ENCODE measurements at regions not wholly inside any gene's neighbourhood (a gene's known extent, or its start where the extent isn't known, plus 50 kb on each side); places are given as distances from the start of the nearest gene placed in this dataset.

- H3K36me3 ChIP-seq, result no peaks in the 10 kb centered on the region
- DNase-seq (ENCODE audit: low spot score), result no peak
- H3K9me3 ChIP-seq, result no peaks in the 10 kb centered on the region
- intact Hi-C loops (cut with DNase I), result no loop called here
- no peak for TF ChIP-seq CTCF (IDR thresholded peaks at IDR 0.05)
- TF ChIP-seq POLR2AphosphoS5 (IDR thresholded peaks at IDR 0.05), result no peak
- TF ChIP-seq POLR2A (IDR thresholded peaks at IDR 0.05), result no peak
- no peaks in the 10 kb centered on the region for H3K4me1 ChIP-seq (replicated peaks)
- no peak overlapping the region for H3K4me3 ChIP-seq
- no peak overlapping the region for H3K27ac ChIP-seq
- no peaks in the 10 kb centered on the region for H3K27me3 ChIP-seq (replicated peaks; ENCODE audit: insufficient read depth)
- 93% methylated on average over 3 of the region's 3 CpGs for WGBS
These were observed 99.6 kb upstream of the SPON1 start for GRCh38 chr11:13862845-13863392.

GRCh38 chr11:13868710-13869397, 93.7 kb upstream of the SPON1 start:
- Histone ChIP-seq H3K27ac (no peak overlapping the region), H3K9me3 (no peaks in the 10 kb centered on the region), H3K27me3 (replicated peaks; ENCODE audit: insufficient read depth) (no peaks in the 10 kb centered on the region), H3K36me3 (no peaks in the 10 kb centered on the region), H3K4me3 (no peak overlapping the region), H3K4me1 (replicated peaks) (peaks cover 6% of the 10 kb centered on the region)
- intact Hi-C loops (cut with DNase I), result no loop called here
- TF ChIP-seq POLR2A (IDR thresholded peaks at IDR 0.05), result no peak
- TF ChIP-seq POLR2AphosphoS5 (IDR thresholded peaks at IDR 0.05), result no peak
- no peak for DNase-seq (ENCODE audit: low spot score)
- WGBS, result 37% methylated on average over 2 of the region's 2 CpGs

GRCh38 chr11:13869398-13869886, 93.1 kb upstream of the SPON1 start:
- no peaks in the 10 kb centered on the region for H3K27me3 ChIP-seq (replicated peaks; ENCODE audit: insufficient read depth)
- H3K9me3 ChIP-seq, result no peaks in the 10 kb centered on the region
- intact Hi-C loops (cut with DNase I), result no loop called here
- DNase-seq (ENCODE audit: low spot score), result no peak
- H3K4me3 ChIP-seq, result no peak overlapping the region
- no peak overlapping the region for H3K27ac ChIP-seq
- peaks cover 6% of the 10 kb centered on the region for H3K4me1 ChIP-seq (replicated peaks)
- H3K36me3 ChIP-seq, result no peaks in the 10 kb centered on the region
- TF ChIP-seq POLR2AphosphoS5 (IDR thresholded peaks at IDR 0.05), result no peak
- no peak for TF ChIP-seq CTCF (IDR thresholded peaks at IDR 0.05)
- TF ChIP-seq POLR2A (IDR thresholded peaks at IDR 0.05), result no peak
- WGBS, result 90% methylated on average over 1 of the region's 1 CpG

- no peak for DNase-seq (ENCODE audit: low spot score)
- H3K4me3 ChIP-seq, result no peak overlapping the region
- no peaks in the 10 kb centered on the region for H3K36me3 ChIP-seq
- intact Hi-C loops (cut with DNase I), result no loop called here
- H3K27me3 ChIP-seq (replicated peaks; ENCODE audit: insufficient read depth), result no peaks in the 10 kb centered on the region
- TF ChIP-seq POLR2A (IDR thresholded peaks at IDR 0.05) (no peak), CTCF (IDR thresholded peaks at IDR 0.05) (no peak), POLR2AphosphoS5 (IDR thresholded peaks at IDR 0.05) (no peak)
- H3K4me1 ChIP-seq (replicated peaks), result peaks cover 6% of the 10 kb centered on the region
- no peak overlapping the region for H3K27ac ChIP-seq
- H3K9me3 ChIP-seq, result no peaks in the 10 kb centered on the region
These were observed 87.9 kb upstream of the SPON1 start for GRCh38 chr11:13874597-13874996.

GRCh38 chr11:13875643-13876042, 86.9 kb upstream of the SPON1 start:
- Histone ChIP-seq H3K27ac (no peak overlapping the region), H3K9me3 (no peaks in the 10 kb centered on the region), H3K4me1 (replicated peaks) (peaks cover 6% of the 10 kb centered on the region), H3K4me3 (no peak overlapping the region), H3K27me3 (replicated peaks; ENCODE audit: insufficient read depth) (no peaks in the 10 kb centered on the region), H3K36me3 (no peaks in the 10 kb centered on the region)
- TF ChIP-seq CTCF (IDR thresholded peaks at IDR 0.05) (no peak), POLR2AphosphoS5 (IDR thresholded peaks at IDR 0.05) (no peak), POLR2A (IDR thresholded peaks at IDR 0.05) (no peak)
- no peak for DNase-seq (ENCODE audit: low spot score)
- intact Hi-C loops (cut with DNase I), result no loop called here
- 92% methylated on average over 9 of the region's 9 CpGs for WGBS

Data from prostate gland (tissue), 2 donors.